Stimulated activated CD4-positive, alpha-beta T cell treated with anti-CD3 and anti-CD28 coated beads, Interleukin-1b, Interleukin-23, amount 100 ng/mL, for 48 hours (primary cell): ENCODE measurements at regions not wholly inside any gene's neighbourhood (a gene's known extent, or its start where the extent isn't known, plus 50 kb on each side); places are given as distances from the start of the nearest gene placed in this dataset.
"Not testable (repeated sequence)": the region's sequence is repeated elsewhere in the genome, so short reads cannot be mapped to it uniquely, and the experiment has no call there.

Experiments
- DNase-seq: peaks from one replicate; pipeline ENCODE4 v3.0.0-alpha.2; 2020

DNA sequence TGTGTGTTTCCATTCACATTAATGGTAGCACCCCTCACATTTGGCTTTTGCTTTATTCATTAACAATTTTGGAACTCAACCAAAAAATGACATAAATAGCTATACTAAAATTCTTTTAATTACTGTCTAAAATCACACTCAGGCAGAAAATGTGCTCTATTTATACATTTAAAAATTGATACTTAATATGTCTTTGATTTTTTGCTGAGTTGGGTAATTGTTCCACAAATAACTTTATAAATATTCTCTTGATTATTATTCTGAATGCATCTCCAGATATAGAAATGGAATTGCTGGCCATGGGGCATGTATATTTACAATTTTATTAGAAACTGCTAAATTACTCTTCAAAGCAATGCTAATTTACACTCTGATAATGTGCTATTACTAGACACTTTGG is 658.7 kb upstream of the CHRM3 start:
- no peak for DNase-seq

DNA sequence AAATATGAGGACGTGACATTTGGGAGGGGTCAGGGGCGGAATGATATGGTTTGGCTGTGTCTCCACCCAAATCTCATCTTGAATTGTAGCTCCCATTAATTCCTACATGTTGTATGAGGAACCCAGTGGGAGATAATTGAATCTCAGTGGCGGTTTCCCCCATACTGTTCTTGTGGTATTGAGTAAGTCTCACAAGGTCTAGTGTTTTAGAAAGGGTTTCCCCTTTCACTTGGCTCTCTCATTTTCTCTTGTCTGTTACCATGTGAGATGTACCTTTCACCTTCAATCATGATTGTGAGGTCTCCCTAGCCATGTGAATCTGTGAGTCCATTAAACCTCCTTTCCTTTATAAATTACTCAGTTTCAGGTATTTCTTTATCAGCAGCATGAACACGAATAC is 663.6 kb upstream of the CHRM3 start:
- no peak for DNase-seq

GRCh38 chr1:238710697-238711096 is 675.7 kb upstream of the CHRM3 start:
- DNase-seq, result no peak

DNA sequence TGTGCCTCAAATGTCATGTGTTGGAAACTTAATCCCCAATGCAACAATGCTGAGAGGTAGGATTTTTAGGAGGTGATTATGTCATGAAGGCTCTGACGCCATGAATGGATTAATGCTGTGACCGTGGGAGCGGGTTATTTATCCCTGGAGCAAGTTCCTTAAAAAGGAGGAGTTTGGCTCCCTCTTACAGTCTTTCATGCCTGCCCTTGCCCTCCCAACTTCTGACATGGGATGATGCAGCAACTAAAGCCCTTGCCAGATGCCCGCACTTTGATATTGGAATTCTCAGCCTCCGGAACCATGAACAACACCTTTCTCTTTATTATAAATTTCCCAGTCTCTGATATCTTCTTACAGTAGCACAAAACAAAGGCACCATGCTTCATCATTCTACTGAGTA is 685.3 kb upstream of the CHRM3 start:
- DNase-seq, result no peak

DNA sequence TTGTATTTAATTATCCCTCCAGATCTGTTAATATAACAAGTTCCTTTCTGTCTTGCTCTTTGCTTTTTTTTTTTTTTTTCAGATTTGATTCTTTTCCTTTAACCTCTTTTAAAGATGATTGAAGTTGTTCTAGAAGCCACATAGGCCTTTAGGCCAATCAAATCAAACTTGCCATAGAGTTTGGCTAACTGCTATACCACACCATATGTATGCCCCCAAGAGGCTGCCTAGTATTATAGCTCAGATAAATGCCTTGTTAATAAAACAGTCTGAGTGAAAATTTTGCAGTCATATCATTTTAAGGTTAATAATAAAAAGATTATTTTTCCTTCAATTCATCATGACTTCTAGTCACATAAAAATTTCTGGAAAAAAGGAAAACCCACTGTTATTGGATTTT is 696.0 kb upstream of the CHRM3 start:
- DNase-seq, result no peak

- DNase-seq, result not testable (repeated sequence)
These were observed 701.8 kb upstream of the CHRM3 start for GRCh38 chr1:238684576-238684975.

- DNase-seq, result no peak
These were observed 704.9 kb upstream of the CHRM3 start for GRCh38 chr1:238681451-238681850.

GRCh38 chr1:238681021-238681420 is 705.3 kb upstream of the CHRM3 start:
- DNase-seq, result no peak

GRCh38 chr1:238677567-238677966 is 708.8 kb upstream of the CHRM3 start:
- no peak for DNase-seq

- DNase-seq, result no peak
These were observed 711.1 kb upstream of the CHRM3 start for GRCh38 chr1:238675221-238675620.

GRCh38 chr1:238674316-238674715 is 712.1 kb upstream of the CHRM3 start:
- no peak for DNase-seq

GRCh38 chr1:238673561-238673960 is 712.8 kb upstream of the CHRM3 start:
- DNase-seq, result no peak

DNA sequence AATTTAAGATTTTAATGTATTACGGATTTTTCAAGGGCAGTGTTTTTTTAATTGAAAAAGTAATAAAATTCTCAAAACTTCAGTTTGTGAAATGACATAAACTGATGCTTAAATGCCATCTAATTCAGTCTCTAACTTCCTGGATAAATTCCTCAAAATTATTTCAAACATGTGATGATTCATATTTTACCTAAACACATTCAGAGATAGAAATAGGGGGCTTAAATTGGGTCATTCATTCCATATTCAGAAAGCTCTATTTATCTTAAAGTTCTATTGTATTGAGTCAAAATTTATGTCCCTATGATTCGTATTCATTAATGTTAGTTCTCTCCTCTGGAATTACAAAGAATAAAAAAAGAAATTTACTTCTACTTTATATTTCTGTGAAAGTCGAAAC is 713.6 kb upstream of the CHRM3 start:
- DNase-seq, result no peak

GRCh38 chr1:238672262-238672661 is 714.1 kb upstream of the CHRM3 start:
- DNase-seq, result no peak

DNA sequence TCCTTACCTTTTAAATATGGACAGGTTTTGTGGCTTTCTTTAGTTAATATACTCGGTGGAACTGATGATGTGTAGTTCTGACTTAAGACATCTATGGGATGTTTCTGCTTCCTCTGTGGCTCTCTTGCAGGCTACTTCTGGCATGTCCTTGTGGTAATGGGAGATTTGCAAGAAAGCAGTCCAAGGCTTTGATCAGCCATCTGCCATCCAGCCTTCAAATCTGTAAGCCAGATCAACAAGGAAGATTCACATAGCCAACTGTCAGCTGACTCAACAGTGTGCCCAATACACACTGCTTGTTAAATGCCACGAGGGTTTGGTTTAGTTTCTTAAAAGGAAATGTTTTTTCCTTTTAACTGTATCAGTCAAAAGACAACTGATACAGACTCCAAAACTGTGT is 722.2 kb upstream of the CHRM3 start:
- no peak for DNase-seq

GRCh38 chr1:238660849-238661248 is 725.5 kb upstream of the CHRM3 start:
- no peak for DNase-seq

DNA sequence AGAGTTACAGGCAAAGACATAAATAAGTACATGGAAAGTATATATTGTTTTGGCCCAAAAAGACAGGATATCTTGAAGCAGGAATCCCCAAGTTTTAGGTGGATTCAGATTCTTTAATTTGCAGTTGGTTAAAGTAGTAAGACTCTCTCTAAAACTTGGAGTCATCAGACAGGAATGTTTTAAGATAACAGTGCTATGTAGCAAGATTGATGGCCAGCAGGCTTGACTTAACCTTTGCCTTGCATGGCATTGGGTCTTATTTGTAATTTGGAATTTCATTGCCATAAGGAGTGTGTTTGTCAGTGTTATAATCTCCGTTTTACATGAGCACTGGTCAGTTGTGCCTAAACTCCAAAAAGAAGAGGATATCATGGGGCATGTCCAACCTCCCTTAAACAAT is 727.6 kb upstream of the CHRM3 start:
- no peak for DNase-seq

DNA sequence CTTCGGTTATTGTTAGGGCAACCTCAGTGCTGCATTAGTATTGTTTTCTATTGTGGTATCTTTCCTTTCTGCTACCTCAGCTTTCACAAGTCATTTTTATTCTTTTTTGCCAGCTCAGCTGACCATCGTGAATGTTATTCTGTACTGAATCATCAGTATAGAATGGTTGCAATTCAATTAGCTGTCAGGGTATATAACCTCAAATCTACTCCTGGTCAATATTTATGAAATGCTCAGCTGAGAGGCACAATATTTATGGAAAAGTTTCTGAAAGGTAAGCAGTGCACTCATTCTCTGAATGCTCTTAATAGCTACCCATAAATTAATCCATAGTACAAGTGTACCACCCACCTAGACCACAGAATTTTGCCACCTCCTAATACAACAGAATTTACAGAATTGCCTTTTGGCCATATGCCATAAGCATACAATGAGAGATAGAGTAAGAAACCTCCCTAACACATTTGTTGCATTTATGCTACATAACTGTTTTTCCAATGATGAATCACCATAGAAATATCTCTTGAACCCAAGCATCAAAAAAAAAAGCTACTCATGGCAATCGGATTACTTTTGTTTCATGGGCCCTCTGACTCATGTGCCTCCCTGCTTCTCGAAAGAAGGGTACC is 732.6 kb upstream of the CHRM3 start:
- no peak for DNase-seq

DNA sequence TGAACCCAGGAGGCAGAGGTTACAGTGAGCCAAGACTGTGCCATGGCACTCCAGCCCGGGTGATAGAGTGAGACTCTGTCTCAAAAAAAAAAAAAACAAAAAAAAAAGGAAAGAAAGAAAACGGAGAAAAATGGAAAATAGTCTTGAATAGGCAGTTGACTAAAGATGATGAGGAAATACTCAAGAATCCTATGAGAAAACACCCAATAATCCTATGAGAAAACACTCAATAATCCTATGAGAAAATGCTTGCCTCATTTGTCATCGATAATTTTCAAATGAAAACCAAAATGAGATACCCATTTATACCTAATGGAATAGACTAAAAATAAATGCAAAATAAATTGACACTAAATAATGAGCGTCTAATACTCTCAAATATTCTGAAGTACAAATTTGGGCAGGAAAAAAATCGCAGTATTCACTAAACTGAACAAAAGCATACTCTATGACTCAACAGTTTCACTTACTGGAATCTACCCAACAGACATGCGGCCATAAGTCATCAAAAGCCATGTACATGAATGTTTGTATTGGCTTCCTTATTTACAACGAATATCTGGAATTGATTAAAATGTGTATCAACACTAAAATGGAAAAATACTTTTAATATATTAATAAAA is 733.9 kb upstream of the CHRM3 start:
- DNase-seq, result no peak

- DNase-seq, result no peak
These were observed 737.2 kb upstream of the CHRM3 start for GRCh38 chr1:238649200-238649599.

DNA sequence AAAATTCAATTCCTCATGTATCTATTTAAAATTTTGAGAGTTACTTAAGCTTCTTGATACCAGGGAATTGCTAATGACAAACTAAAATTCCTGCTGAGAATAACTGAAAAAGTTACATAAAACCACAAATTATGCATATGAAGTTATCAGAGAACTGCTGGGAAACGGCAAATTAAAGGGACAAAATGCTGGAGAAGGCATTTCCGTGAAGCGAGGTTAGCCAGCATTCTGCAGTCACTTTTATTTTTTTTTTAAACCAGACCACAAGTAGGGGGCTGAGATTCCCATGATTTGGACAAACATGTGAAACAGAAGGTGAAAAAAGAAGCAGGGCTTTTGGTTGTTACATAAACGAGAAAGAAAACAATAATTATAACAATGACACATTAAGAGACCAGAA is 737.6 kb upstream of the CHRM3 start:
- no peak for DNase-seq

GRCh38 chr1:238648296-238648695 is 738.1 kb upstream of the CHRM3 start:
- DNase-seq, result no peak

GRCh38 chr1:238647877-238648276 is 738.5 kb upstream of the CHRM3 start:
- no peak for DNase-seq

- DNase-seq, result no peak
These were observed 744.1 kb upstream of the CHRM3 start for GRCh38 chr1:238642231-238642630.

DNA sequence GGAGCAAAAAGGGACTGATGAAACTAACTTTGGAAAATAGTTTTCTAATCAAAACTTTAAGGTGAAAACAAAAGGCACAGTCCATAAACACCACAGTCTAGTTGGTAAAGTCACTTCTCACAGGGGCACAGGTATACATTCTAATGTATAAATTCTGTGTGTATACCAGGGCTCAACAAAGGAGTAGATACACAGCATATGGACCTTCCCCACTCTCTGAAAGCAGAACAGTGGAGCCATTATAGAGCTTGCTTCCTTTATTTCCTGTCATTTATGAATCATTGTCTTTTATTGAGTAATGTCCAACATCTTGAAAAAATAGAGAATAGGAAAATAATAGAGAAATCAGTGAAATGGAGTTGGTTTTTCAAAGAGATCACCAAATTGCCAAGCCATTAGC is 746.5 kb upstream of the CHRM3 start:
- no peak for DNase-seq
